BLaER1 (cell line): ENCODE measurements at regions not wholly inside any gene's neighbourhood (a gene's known extent, or its start where the extent isn't known, plus 50 kb on each side); places are given as distances from the start of the nearest gene placed in this dataset.
A peak's percentile ranks its signal among the peaks of the same experiment; 100 is the strongest.

Experiments
- H3K27ac ChIP-seq: shearing (Covaris generic); formaldehyde crosslinking; 2 replicates; pipeline ENCODE4 v1.8.1; 2022
- H3K27me3 ChIP-seq: shearing (Covaris generic); formaldehyde crosslinking; 2 replicates; pipeline ENCODE4 v1.8.1; 2022
- H3K36me3 ChIP-seq: shearing (Covaris generic); formaldehyde crosslinking; 2 replicates; pipeline ENCODE4 v1.8.1; 2022
- H3K4me1 ChIP-seq: shearing (Covaris generic); formaldehyde crosslinking; 2 replicates; pipeline ENCODE4 v1.8.1; 2022
- H3K4me2 ChIP-seq: shearing (Covaris generic); formaldehyde crosslinking; 2 replicates; pipeline ENCODE4 v1.8.1; 2022
- H3K4me3 ChIP-seq: shearing (Covaris generic); formaldehyde crosslinking; 2 replicates; pipeline ENCODE4 v1.8.1; 2022
- H3K9ac ChIP-seq: shearing (Covaris generic); formaldehyde crosslinking; 2 replicates; pipeline ENCODE4 v1.8.1; 2022
- H3K9me3 ChIP-seq: shearing (Covaris generic); formaldehyde crosslinking; 2 replicates; pipeline ENCODE4 v1.8.1; 2022
- H4K20me1 ChIP-seq: shearing (Covaris generic); formaldehyde crosslinking; 2 replicates; pipeline ENCODE4 v1.8.1; 2022
- Cebpa-rat ChIP-seq: shearing (Covaris generic); IDR thresholded peaks from 2 replicates; pipeline ENCODE4 v1.8.1; 2022

- no peak overlapping the region for H3K4me3 ChIP-seq
- no peaks in the 10 kb centered on the region for H3K36me3 ChIP-seq
- no peak overlapping the region for H3K9ac ChIP-seq
- no peaks in the 10 kb centered on the region for H3K27me3 ChIP-seq
- no peaks in the 10 kb centered on the region for H3K4me1 ChIP-seq
- no peaks in the 10 kb centered on the region for H4K20me1 ChIP-seq
- H3K4me2 ChIP-seq = no peak overlapping the region
- peaks cover 24% of the 10 kb centered on the region for H3K9me3 ChIP-seq
- H3K27ac ChIP-seq = no peak overlapping the region
- TF ChIP-seq Cebpa-rat = no peak
These were observed 53.1 kb upstream of the TRIM67 start for GRCh38 chr1:231108516-231109302.

GRCh38 chr1:231107600-231108326 lies 54.1 kb upstream of the TRIM67 start:
- H3K36me3 ChIP-seq = no peaks in the 10 kb centered on the region
- no peaks in the 10 kb centered on the region for H3K27me3 ChIP-seq
- no peak overlapping the region for H3K4me2 ChIP-seq
- H3K4me3 ChIP-seq = no peak overlapping the region
- H3K27ac ChIP-seq = no peak overlapping the region
- no peaks in the 10 kb centered on the region for H3K4me1 ChIP-seq
- peaks cover 24% of the 10 kb centered on the region for H3K9me3 ChIP-seq
- no peak for TF ChIP-seq Cebpa-rat
- no peak overlapping the region for H3K9ac ChIP-seq
- H4K20me1 ChIP-seq = no peaks in the 10 kb centered on the region

- Histone ChIP-seq H3K36me3 (no peaks in the 10 kb centered on the region), H3K27ac (no peak overlapping the region), H3K4me1 (no peaks in the 10 kb centered on the region), H3K9ac (no peak overlapping the region), H4K20me1 (no peaks in the 10 kb centered on the region), H3K4me3 (no peak overlapping the region), H3K9me3 (peaks cover 22% of the 10 kb centered on the region), H3K27me3 (no peaks in the 10 kb centered on the region), H3K4me2 (no peak overlapping the region)
- TF ChIP-seq Cebpa-rat = no peak
These were observed 54.7 kb upstream of the TRIM67 start for GRCh38 chr1:231107151-231107550.

DNA sequence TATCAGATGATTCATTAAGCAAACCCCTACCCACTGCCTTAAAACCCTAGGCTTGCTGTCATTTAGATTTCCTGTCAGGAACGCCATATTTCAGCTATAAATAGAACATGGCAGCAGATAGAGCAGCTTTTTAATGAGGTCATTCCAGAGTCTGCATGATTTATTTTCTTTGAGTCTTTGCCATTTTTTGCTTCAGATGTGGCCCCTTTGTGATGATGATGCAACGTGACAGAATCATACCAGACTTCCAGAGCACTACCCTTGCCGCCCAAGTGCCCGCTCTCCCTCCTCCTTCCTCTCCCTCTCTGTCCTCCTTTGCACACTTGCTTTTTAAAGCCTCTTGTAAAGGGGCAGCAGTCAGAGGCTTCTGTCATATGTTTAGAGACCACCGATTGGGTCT lies 55.5 kb upstream of the TRIM67 start:
- no peaks in the 10 kb centered on the region for H4K20me1 ChIP-seq
- no peaks in the 10 kb centered on the region for H3K4me1 ChIP-seq
- peaks cover 14% of the 10 kb centered on the region for H3K9me3 ChIP-seq
- H3K9ac ChIP-seq = no peak overlapping the region
- H3K4me3 ChIP-seq = no peak overlapping the region
- 0 out of 2 replicates have a peak overlapping the region, but pooled peaks have one; percentile 7 for H3K4me2 ChIP-seq
- H3K36me3 ChIP-seq = no peaks in the 10 kb centered on the region
- H3K27ac ChIP-seq = no peak overlapping the region
- no peaks in the 10 kb centered on the region for H3K27me3 ChIP-seq
- no peak for TF ChIP-seq Cebpa-rat

- H3K27me3 ChIP-seq = no peaks in the 10 kb centered on the region
- H4K20me1 ChIP-seq = no peaks in the 10 kb centered on the region
- no peaks in the 10 kb centered on the region for H3K36me3 ChIP-seq
- H3K4me3 ChIP-seq = no peak overlapping the region
- no peak overlapping the region for H3K27ac ChIP-seq
- H3K9ac ChIP-seq = no peak overlapping the region
- no peak overlapping the region for H3K4me2 ChIP-seq
- no peaks in the 10 kb centered on the region for H3K4me1 ChIP-seq
- H3K9me3 ChIP-seq = no peaks in the 10 kb centered on the region
- no peak for TF ChIP-seq Cebpa-rat
These were observed 56.9 kb upstream of the TRIM67 start for GRCh38 chr1:231104917-231105316.

DNA sequence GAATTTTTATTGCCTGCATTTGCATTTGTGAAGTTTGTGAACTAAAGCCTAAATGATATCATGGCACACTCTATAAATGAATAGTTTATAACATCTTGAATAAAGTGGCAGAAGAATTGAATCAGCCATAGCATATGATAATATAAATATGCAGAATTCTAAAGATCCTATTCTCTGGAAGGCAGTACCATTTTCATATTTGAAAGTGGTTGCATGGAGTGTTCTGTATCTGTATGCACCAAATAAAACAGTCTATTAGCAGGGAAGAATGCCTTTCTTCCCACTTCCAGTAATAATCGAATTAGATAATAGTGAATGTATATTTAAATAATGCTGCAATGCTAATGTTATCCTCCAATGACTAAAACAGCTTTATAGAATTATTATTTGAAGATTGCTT lies 57.9 kb upstream of the TRIM67 start:
- Histone ChIP-seq H3K27me3 (no peaks in the 10 kb centered on the region), H3K4me3 (no peak overlapping the region), H4K20me1 (no peaks in the 10 kb centered on the region), H3K4me1 (no peaks in the 10 kb centered on the region), H3K9me3 (no peaks in the 10 kb centered on the region), H3K36me3 (no peaks in the 10 kb centered on the region), H3K9ac (no peak overlapping the region), H3K27ac (no peak overlapping the region), H3K4me2 (no peak overlapping the region)
- no peak for TF ChIP-seq Cebpa-rat

DNA sequence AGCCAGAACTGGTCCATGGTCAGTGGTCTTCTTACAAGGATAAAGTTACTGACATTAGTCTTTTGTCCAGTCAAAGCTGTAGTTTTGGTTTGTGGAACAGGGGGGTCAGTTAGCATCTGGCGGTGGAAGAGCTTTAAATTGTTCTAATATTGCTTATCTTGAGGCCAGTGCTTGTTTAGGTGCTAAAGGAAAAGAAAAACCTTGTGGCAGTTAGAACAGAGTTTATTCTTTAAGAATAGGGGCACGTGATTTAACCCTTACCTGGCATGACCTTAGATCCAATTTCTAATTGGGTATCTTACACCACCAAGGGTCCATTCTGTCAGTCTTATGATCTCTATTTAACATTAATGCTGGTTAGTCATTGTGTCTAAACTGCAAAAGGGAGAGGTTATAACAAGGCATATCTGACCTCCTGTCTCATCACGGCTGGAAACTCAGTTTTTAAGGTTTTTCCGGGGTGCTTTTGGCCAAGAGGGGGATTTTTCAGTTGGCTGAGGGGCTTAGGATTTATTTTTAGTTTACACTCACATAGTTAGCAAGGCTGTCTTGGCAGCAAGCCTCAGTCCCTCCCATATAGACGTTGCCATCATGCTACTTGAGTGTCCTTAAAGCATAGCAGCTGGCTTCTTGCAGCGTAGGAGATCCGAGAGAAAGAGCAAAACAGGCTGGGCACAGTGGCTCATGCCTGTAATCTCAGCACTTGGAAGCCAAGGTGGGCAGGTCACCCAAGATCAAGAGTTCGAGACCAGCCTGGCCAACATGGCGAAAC lies 60.1 kb upstream of the FAM89A start:
- Histone ChIP-seq H3K4me1 (no peaks in the 10 kb centered on the region), H3K9ac (no peak overlapping the region), H3K27ac (no peak overlapping the region), H3K9me3 (no peaks in the 10 kb centered on the region), H3K4me3 (no peak overlapping the region), H3K4me2 (no peak overlapping the region), H3K27me3 (no peaks in the 10 kb centered on the region), H3K36me3 (no peaks in the 10 kb centered on the region), H4K20me1 (no peaks in the 10 kb centered on the region)
- no peak for TF ChIP-seq Cebpa-rat

- H3K4me3 ChIP-seq = no peak overlapping the region
- no peaks in the 10 kb centered on the region for H3K9me3 ChIP-seq
- H3K27me3 ChIP-seq = no peaks in the 10 kb centered on the region
- H3K4me2 ChIP-seq = no peak overlapping the region
- H4K20me1 ChIP-seq = no peaks in the 10 kb centered on the region
- H3K27ac ChIP-seq = no peak overlapping the region
- H3K36me3 ChIP-seq = no peaks in the 10 kb centered on the region
- no peaks in the 10 kb centered on the region for H3K4me1 ChIP-seq
- H3K9ac ChIP-seq = no peak overlapping the region
- TF ChIP-seq Cebpa-rat = no peak
These were observed 59.3 kb upstream of the FAM89A start for GRCh38 chr1:231099311-231099710.

- Histone ChIP-seq H3K27me3 (no peaks in the 10 kb centered on the region), H3K4me1 (no peaks in the 10 kb centered on the region), H3K36me3 (no peaks in the 10 kb centered on the region), H3K27ac (no peak overlapping the region), H3K4me2 (no peak overlapping the region), H3K9me3 (no peaks in the 10 kb centered on the region), H3K9ac (no peak overlapping the region), H4K20me1 (no peaks in the 10 kb centered on the region), H3K4me3 (no peak overlapping the region)
- TF ChIP-seq Cebpa-rat = no peak
These were observed 55.5 kb upstream of the FAM89A start for GRCh38 chr1:231095595-231095994.

DNA sequence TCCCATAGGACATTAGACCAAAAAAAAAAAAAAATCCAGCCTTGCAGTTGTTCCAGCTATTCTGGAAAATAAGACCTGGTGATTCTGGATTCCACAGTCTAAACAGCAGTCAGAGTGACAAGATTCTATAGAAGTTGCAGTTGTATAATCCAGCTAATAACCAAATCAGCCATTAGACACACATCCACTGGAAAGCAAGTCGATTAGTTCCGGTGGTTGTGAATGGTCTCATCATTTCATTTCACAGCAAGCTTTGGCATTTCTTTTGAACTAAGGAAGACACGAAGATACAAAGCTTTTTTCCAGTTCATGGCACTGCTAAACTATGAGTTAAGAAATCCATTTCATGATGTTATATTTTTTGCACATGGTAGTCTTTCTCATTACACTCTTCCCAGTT lies 54.4 kb upstream of the FAM89A start:
- H3K9ac ChIP-seq = no peak overlapping the region
- H4K20me1 ChIP-seq = no peaks in the 10 kb centered on the region
- no peak overlapping the region for H3K4me3 ChIP-seq
- H3K4me1 ChIP-seq = 0 out of 2 replicates have a peak, but pooled peaks cover 5% of the 10 kb centered on the region
- no peaks in the 10 kb centered on the region for H3K27me3 ChIP-seq
- H3K36me3 ChIP-seq = no peaks in the 10 kb centered on the region
- H3K9me3 ChIP-seq = no peaks in the 10 kb centered on the region
- no peak overlapping the region for H3K27ac ChIP-seq
- no peak for TF ChIP-seq Cebpa-rat
- no peak overlapping the region for H3K4me2 ChIP-seq
